ENCODE measurements at regions not wholly inside any gene's neighbourhood (a gene's known extent, or its start where the extent isn't known, plus 50 kb on each side); places are given as distances from the start of the nearest gene placed in this dataset.

DNA sequence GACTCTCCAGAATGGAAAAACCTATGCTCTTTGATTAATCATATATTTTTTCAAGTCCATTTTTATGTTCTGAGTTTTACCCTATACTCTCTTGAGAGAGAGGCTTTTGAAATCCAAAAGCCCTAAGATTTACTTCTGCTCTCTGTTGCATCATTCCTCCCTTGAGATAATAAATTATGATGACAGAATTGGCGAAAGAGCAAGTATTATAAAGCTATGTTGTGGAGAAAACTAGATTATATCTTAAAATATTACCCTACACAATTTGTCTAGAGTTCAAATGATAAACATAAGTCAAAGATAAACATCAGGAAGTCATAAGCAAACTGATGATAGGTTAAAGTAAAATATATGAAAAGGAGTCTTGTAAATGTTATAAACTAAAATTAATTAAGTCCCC, 293.4 kb upstream of the MME start:
- no peak for TF ChIP-seq EZH2 (IDR thresholded peaks at IDR 0.05; ENCODE audit: borderline replicate concordance, low read length)
- TF ChIP-seq, protein P1, sequence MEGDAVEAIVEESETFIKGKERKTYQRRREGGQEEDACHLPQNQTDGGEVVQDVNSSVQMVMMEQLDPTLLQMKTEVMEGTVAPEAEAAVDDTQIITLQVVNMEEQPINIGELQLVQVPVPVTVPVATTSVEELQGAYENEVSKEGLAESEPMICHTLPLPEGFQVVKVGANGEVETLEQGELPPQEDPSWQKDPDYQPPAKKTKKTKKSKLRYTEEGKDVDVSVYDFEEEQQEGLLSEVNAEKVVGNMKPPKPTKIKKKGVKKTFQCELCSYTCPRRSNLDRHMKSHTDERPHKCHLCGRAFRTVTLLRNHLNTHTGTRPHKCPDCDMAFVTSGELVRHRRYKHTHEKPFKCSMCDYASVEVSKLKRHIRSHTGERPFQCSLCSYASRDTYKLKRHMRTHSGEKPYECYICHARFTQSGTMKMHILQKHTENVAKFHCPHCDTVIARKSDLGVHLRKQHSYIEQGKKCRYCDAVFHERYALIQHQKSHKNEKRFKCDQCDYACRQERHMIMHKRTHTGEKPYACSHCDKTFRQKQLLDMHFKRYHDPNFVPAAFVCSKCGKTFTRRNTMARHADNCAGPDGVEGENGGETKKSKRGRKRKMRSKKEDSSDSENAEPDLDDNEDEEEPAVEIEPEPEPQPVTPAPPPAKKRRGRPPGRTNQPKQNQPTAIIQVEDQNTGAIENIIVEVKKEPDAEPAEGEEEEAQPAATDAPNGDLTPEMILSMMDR (IDR thresholded peaks at IDR 0.05; ENCODE audit: low read length) = no peak

All from OCI-LY1 (cell line).